ENCODE measurements at regions not wholly inside any gene's neighbourhood (a gene's known extent, or its start where the extent isn't known, plus 50 kb on each side); places are given as distances from the start of the nearest gene placed in this dataset.

- TF ChIP-seq CTCF (IDR thresholded peaks at IDR 0.05 in 2 of 3, conservative IDR thresholded peaks at IDR 0.05 in 1 of 3; ENCODE audit: control insufficient read depth in 2 of 3, extremely low read depth in 1 of 3, insufficient read depth in 1 of 3, low read depth in 3 of 3, low read length in 3 of 3) (no peak), HDAC2 (IDR thresholded peaks at IDR 0.05) (no peak), YY1 (IDR thresholded peaks at IDR 0.05; ENCODE audit: low read depth, low read length) (no peak)
These were observed 345.6 kb downstream of the SPRY2 start for GRCh38 chr13:79995334-79995733.

Data from GM12878 (cell line).